ENCODE measurements at regions not wholly inside any gene's neighbourhood (a gene's known extent, or its start where the extent isn't known, plus 50 kb on each side); places are given as distances from the start of the nearest gene placed in this dataset.

GRCh38 chr3:31354373-31354772 lies 178.4 kb upstream of the STT3B start:
- intact Hi-C loops (cut with micrococcal nuclease; ENCODE audit: unreplicated experiment), result no loop called here
- no peak overlapping the region for H2AFZ ChIP-seq
- TF ChIP-seq, protein P1, sequence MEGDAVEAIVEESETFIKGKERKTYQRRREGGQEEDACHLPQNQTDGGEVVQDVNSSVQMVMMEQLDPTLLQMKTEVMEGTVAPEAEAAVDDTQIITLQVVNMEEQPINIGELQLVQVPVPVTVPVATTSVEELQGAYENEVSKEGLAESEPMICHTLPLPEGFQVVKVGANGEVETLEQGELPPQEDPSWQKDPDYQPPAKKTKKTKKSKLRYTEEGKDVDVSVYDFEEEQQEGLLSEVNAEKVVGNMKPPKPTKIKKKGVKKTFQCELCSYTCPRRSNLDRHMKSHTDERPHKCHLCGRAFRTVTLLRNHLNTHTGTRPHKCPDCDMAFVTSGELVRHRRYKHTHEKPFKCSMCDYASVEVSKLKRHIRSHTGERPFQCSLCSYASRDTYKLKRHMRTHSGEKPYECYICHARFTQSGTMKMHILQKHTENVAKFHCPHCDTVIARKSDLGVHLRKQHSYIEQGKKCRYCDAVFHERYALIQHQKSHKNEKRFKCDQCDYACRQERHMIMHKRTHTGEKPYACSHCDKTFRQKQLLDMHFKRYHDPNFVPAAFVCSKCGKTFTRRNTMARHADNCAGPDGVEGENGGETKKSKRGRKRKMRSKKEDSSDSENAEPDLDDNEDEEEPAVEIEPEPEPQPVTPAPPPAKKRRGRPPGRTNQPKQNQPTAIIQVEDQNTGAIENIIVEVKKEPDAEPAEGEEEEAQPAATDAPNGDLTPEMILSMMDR (conservative IDR thresholded peaks at IDR 0.05), result no peak
- no peak for TF ChIP-seq EZH2 (IDR thresholded peaks at IDR 0.05; ENCODE audit: low read depth)
- ChIA-PET POLR2A (ENCODE audit: unreplicated experiment) (no interaction called here), CTCF (no interaction called here)
- no peaks in the 10 kb centered on the region for H3K4me1 ChIP-seq (replicated peaks; ENCODE audit: insufficient read depth)
- H3K9me2 ChIP-seq (ENCODE audit: insufficient read depth), result no peaks in the 10 kb centered on the region
- BruUV-seq (replicated peaks), result no TSS peak
- no peak overlapping the region for H3K4me3 ChIP-seq
- H3K79me2 ChIP-seq (ENCODE audit: low read depth), result no peaks in the 10 kb centered on the region
- H3K4me2 ChIP-seq, result no peak overlapping the region
- no peaks in the 10 kb centered on the region for H3K27me3 ChIP-seq (ENCODE audit: insufficient read depth, low read depth)
- H3F3A ChIP-seq (ENCODE audit: insufficient read depth, low read depth), result no peaks in the 10 kb centered on the region
- no peaks in the 10 kb centered on the region for H4K20me1 ChIP-seq (ENCODE audit: insufficient read depth)
- no peaks in the 10 kb centered on the region for H3K36me3 ChIP-seq (ENCODE audit: low read depth)
- H3K9me3 ChIP-seq (ENCODE audit: insufficient read depth, low read depth), result no peaks in the 10 kb centered on the region
- DNase-seq, result no peak
- H3K27ac ChIP-seq, result no peak overlapping the region

DNA sequence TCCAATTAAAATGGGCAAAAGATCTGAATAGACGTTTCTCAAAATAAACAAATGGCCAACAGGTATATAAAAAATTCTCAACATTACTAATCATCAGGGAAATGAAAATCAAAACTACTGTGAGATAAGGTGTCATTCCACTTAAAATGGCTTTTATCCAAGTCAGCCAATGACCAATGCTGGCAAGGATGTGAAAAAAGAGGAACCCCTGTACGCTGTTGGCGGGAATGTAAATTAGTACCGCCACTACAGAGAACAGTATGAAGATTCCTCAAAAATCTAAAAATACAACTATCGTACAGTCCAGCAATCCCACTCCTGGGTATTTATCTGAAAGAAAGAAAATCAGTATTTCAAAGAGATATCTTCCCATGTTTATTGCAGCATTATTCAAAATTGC lies 176.9 kb upstream of the STT3B start:
- Histone ChIP-seq H3K9me3 (ENCODE audit: insufficient read depth, low read depth) (no peaks in the 10 kb centered on the region), H3K79me2 (ENCODE audit: low read depth) (no peaks in the 10 kb centered on the region), H3K4me2 (no peak overlapping the region), H3F3A (ENCODE audit: insufficient read depth, low read depth) (no peaks in the 10 kb centered on the region), H3K36me3 (ENCODE audit: low read depth) (no peaks in the 10 kb centered on the region), H3K27me3 (ENCODE audit: insufficient read depth, low read depth) (no peaks in the 10 kb centered on the region), H4K20me1 (ENCODE audit: insufficient read depth) (no peaks in the 10 kb centered on the region), H3K4me1 (replicated peaks; ENCODE audit: insufficient read depth) (no peaks in the 10 kb centered on the region), H3K9me2 (ENCODE audit: insufficient read depth) (no peaks in the 10 kb centered on the region), H2AFZ (no peak overlapping the region), H3K27ac (no peak overlapping the region), H3K4me3 (no peak overlapping the region)
- intact Hi-C loops (cut with micrococcal nuclease; ENCODE audit: unreplicated experiment), result no loop called here
- CTCF ChIA-PET, result no interaction called here
- no peak for TF ChIP-seq EZH2 (IDR thresholded peaks at IDR 0.05; ENCODE audit: low read depth)
- TF ChIP-seq, protein P1 (conservative IDR thresholded peaks at IDR 0.05), result no peak
- BruUV-seq (replicated peaks), result no TSS peak
- no peak for DNase-seq
- POLR2A ChIA-PET (ENCODE audit: unreplicated experiment), result interaction anchor here (0.7 kb wide), 1 partner anchor 15 kb away, joined by 6 read pairs; no protein-coding TSS in a partner anchor

GRCh38 chr3:31356941-31357340 lies 175.8 kb upstream of the STT3B start:
- no peaks in the 10 kb centered on the region for H3K4me1 ChIP-seq (replicated peaks; ENCODE audit: insufficient read depth)
- POLR2A ChIA-PET (ENCODE audit: unreplicated experiment), result no interaction called here
- no peaks in the 10 kb centered on the region for H4K20me1 ChIP-seq (ENCODE audit: insufficient read depth)
- H3K79me2 ChIP-seq (ENCODE audit: low read depth), result no peaks in the 10 kb centered on the region
- no TSS peak for BruUV-seq (replicated peaks)
- CTCF ChIA-PET, result no interaction called here
- no peak overlapping the region for H3K4me3 ChIP-seq
- intact Hi-C loops (cut with micrococcal nuclease; ENCODE audit: unreplicated experiment), result no loop called here
- no peaks in the 10 kb centered on the region for H3K27me3 ChIP-seq (ENCODE audit: insufficient read depth, low read depth)
- H3K36me3 ChIP-seq (ENCODE audit: low read depth), result no peaks in the 10 kb centered on the region
- no peaks in the 10 kb centered on the region for H3F3A ChIP-seq (ENCODE audit: insufficient read depth, low read depth)
- no peak overlapping the region for H3K4me2 ChIP-seq
- no peak for DNase-seq
- H3K27ac ChIP-seq, result no peak overlapping the region
- no peak for TF ChIP-seq EZH2 (IDR thresholded peaks at IDR 0.05; ENCODE audit: low read depth)
- TF ChIP-seq, protein P1 (conservative IDR thresholded peaks at IDR 0.05), result no peak
- no peaks in the 10 kb centered on the region for H3K9me3 ChIP-seq (ENCODE audit: insufficient read depth, low read depth)
- no peak overlapping the region for H2AFZ ChIP-seq
- no peaks in the 10 kb centered on the region for H3K9me2 ChIP-seq (ENCODE audit: insufficient read depth)
